IMR-90 (cell line): ENCODE measurements at regions not wholly inside any gene's neighbourhood (a gene's known extent, or its start where the extent isn't known, plus 50 kb on each side); places are given as distances from the start of the nearest gene placed in this dataset.
"Not testable (repeated sequence)": the region's sequence is repeated elsewhere in the genome, so short reads cannot be mapped to it uniquely, and the experiment has no call there.

Source experiments
- ATAC-seq: fragments of 200-7000 bp; cut with Tn5 transposase; 2 replicates; pipeline ENCODE4 v1.9.1; 2020; ENCODE audit warnings: low read depth, mild to moderate bottlenecking, moderate library complexity
- BruUV-seq: library from RNA; stranded (reverse); fragments of 400-500 nt; replicated peaks from 2 replicates; lab custom pipeline; 2021; lab: Mats Ljungman, UMichigan
- CTCF ChIA-PET: fragments of 300-600 bp; formaldehyde crosslinking; extraction: SDS; loops from one replicate; lab custom pipeline; 2021; ENCODE audit warnings: antibody characterized with exemption; lab: Yijun Ruan, JAX
- POLR2A ChIA-PET: fragments of 300-600 bp; sonication (Branson Sonifier 250); formaldehyde crosslinking; loops from one replicate; lab custom pipeline; 2022; ENCODE audit warnings: antibody characterized with exemption; ENCODE audit not compliant: unreplicated experiment; lab: Charles Lee
- DNase-seq: peaks from one replicate; pipeline ENCODE4 v3.0.0; 2013
- H2AFZ ChIP-seq: replicated peaks from 2 replicates; pipeline ENCODE3; 2013; ENCODE audit warnings: low read length, mild to moderate bottlenecking; ENCODE audit not compliant: poor library complexity
- H2AK5ac ChIP-seq: 2 replicates; pipeline ENCODE4 v1.6.1; 2013; ENCODE audit warnings: low read depth, low read length, inconsistent platforms
- H2AK9ac ChIP-seq: replicated peaks from 2 replicates; pipeline ENCODE3; 2013; ENCODE audit warnings: mild to moderate bottlenecking, low read depth, low read length, moderate library complexity; ENCODE audit not compliant: poor library complexity
- H2BK120ac ChIP-seq: 2 replicates; pipeline ENCODE4 v1.6.1; 2013; ENCODE audit warnings: low read depth, low read length, inconsistent platforms
- H2BK15ac ChIP-seq: 3 replicates; pipeline ENCODE4 v1.6.1; 2013; ENCODE audit warnings: low read depth, low read length, inconsistent platforms
- H2BK20ac ChIP-seq: 2 replicates; pipeline ENCODE4 v1.6.1; 2013; ENCODE audit warnings: low read depth, mild to moderate bottlenecking, inconsistent platforms, low read length, moderate library complexity
- H2BK5ac ChIP-seq: 2 replicates; pipeline ENCODE4 v1.6.1; 2013; ENCODE audit warnings: mild to moderate bottlenecking, low read depth, low read length, inconsistent platforms; ENCODE audit not compliant: poor library complexity, severe bottlenecking
- H3K14ac ChIP-seq: replicated peaks from 2 replicates; pipeline ENCODE4 v1.6.1; 2013; ENCODE audit warnings: low read depth, low read length, inconsistent platforms
- H3K18ac ChIP-seq: 2 replicates; pipeline ENCODE4 v1.6.1; 2013; ENCODE audit warnings: low read depth, low read length, control low read depth
- H3K23ac ChIP-seq: 2 replicates; pipeline ENCODE4 v1.6.1; 2013; ENCODE audit warnings: low read depth, low read length, inconsistent platforms
- H3K27ac ChIP-seq: 2 replicates; pipeline ENCODE4 v1.5.1; 2013; ENCODE audit warnings: mild to moderate bottlenecking, control low read depth, low read length; ENCODE audit not compliant: insufficient read depth
- H3K27me3 ChIP-seq: 2 replicates; pipeline ENCODE4 v1.6.1; 2013; ENCODE audit warnings: low read length; ENCODE audit not compliant: control insufficient read depth, insufficient read depth
- H3K36me3 ChIP-seq: 2 replicates; pipeline ENCODE4 v1.6.1; 2013; ENCODE audit warnings: low read length, mixed read lengths; ENCODE audit not compliant: control insufficient read depth, insufficient read depth
- H3K4ac ChIP-seq: 2 replicates; pipeline ENCODE4 v1.6.1; 2013; ENCODE audit warnings: low read depth, low read length, inconsistent platforms
- H3K4me1 ChIP-seq: 2 replicates; pipeline ENCODE4 v1.6.1; 2013; ENCODE audit warnings: low read length, mixed read lengths; ENCODE audit not compliant: control insufficient read depth, insufficient read depth
- H3K4me2 ChIP-seq: 2 replicates; pipeline ENCODE4 v1.6.1; 2013; ENCODE audit warnings: low read depth, mild to moderate bottlenecking, control low read depth, low read length, moderate library complexity
- H3K4me3 ChIP-seq: 2 replicates; pipeline ENCODE4 v1.5.1; 2013; ENCODE audit warnings: low read depth, mild to moderate bottlenecking, control low read depth, low read length, moderate library complexity; ENCODE audit not compliant: insufficient read depth
- H3K56ac ChIP-seq: 2 replicates; pipeline ENCODE4 v1.6.1; 2013; ENCODE audit warnings: low read length, inconsistent platforms; ENCODE audit not compliant: insufficient read depth; ENCODE audit errors: extremely low read depth
- H3K79me1 ChIP-seq, 2 experiments: 2 replicates each; pipeline ENCODE4 v1.6.1; 2013; ENCODE audit warnings: low read length in 2 of 2, inconsistent platforms in 1 of 2, low read depth in 1 of 2
- H3K9ac ChIP-seq: 2 replicates; pipeline ENCODE4 v1.6.1; 2013; ENCODE audit warnings: low read depth, low read length, control low read depth
- H3K9me1 ChIP-seq: 2 replicates; pipeline ENCODE4 v1.6.1; 2013; ENCODE audit warnings: low read length, inconsistent platforms; ENCODE audit not compliant: insufficient read depth
- H3K9me3 ChIP-seq: 2 replicates; pipeline ENCODE4 v1.6.1; 2013; ENCODE audit warnings: low read length; ENCODE audit not compliant: control insufficient read depth, insufficient read depth
- H4K20me1 ChIP-seq: 2 replicates; pipeline ENCODE4 v1.6.1; 2013; ENCODE audit warnings: low read length, inconsistent platforms; ENCODE audit not compliant: insufficient read depth
- H4K5ac ChIP-seq: 2 replicates; pipeline ENCODE4 v1.6.1; 2013; ENCODE audit warnings: mild to moderate bottlenecking, low read depth, low read length, control low read depth
- H4K8ac ChIP-seq, 2 experiments: 2 replicates each; pipeline ENCODE4 v1.6.1; 2013; ENCODE audit warnings: low read depth in 2 of 2, low read length in 2 of 2, control low read depth in 1 of 2, inconsistent platforms in 1 of 2
- H4K91ac ChIP-seq: 2 replicates; pipeline ENCODE4 v1.6.1; 2013; ENCODE audit warnings: low read depth, low read length, inconsistent platforms; ENCODE audit not compliant: insufficient read depth
- WGBS, 2 experiments: methylation state at CpG; one replicate each; pipeline versions ENCODE4 v1.1.5 to v1.1.7; 2013; ENCODE audit warnings: missing lambda C conversion rate in 2 of 2; ENCODE audit not compliant: insufficient read length in 1 of 2; ENCODE audit errors: extremely low coverage in 2 of 2; 5-methylcytosine and 5-hydroxymethylcytosine counted together
- dilution Hi-C: fragments of 300-500 bp; cut with HindIII; formaldehyde crosslinking; loops from one replicate; pipeline ENCODE4 v1.14.3; 2018; ENCODE audit warnings: low sequenced_read_pairs; ENCODE audit not compliant: unreplicated experiment
- in situ Hi-C: fragments of 300-500 bp; cut with MboI; formaldehyde crosslinking; loops from 3 replicates; pipeline ENCODE4 v1.14.3; 2019; ENCODE audit warnings: low sequenced_read_pairs, inconsistent platforms, mixed read lengths
- intact Hi-C: fragments of 100-400 bp; cut with micrococcal nuclease; formaldehyde crosslinking; loops from 2 replicates; pipeline ENCODE4 v1.10.0; 2022

GRCh38 chr13:99669096-99669495 is 167.8 kb downstream of the TM9SF2 start:
- H3K56ac ChIP-seq, H3K9me3 ChIP-seq, H3K27ac ChIP-seq, ATAC-seq, dilution Hi-C loops, H4K5ac ChIP-seq, H3K23ac ChIP-seq, H4K8ac ChIP-seq, H3K79me1 ChIP-seq, DNase-seq, H3K14ac ChIP-seq, H2AK5ac ChIP-seq, H3K9me1 ChIP-seq, H2BK15ac ChIP-seq, H2BK120ac ChIP-seq, H3K4ac ChIP-seq, H2BK20ac ChIP-seq, H3K9ac ChIP-seq, H2AFZ ChIP-seq, H3K4me1 ChIP-seq, POLR2A ChIA-PET, intact Hi-C loops, H2BK5ac ChIP-seq, H4K91ac ChIP-seq, H3K4me3 ChIP-seq, BruUV-seq, H3K36me3 ChIP-seq, H3K18ac ChIP-seq, H4K20me1 ChIP-seq, H3K4me2 ChIP-seq, H2AK9ac ChIP-seq: not testable (repeated sequence)
- peaks cover 10% of the 10 kb centered on the region for H3K27me3 ChIP-seq
- in situ Hi-C loops: loop anchor here (25.0 kb wide), 1 partner anchor 1443 kb away; no protein-coding TSS in a partner anchor
- CTCF ChIA-PET: interaction anchor here (0.7 kb wide), 1 partner anchor 462 kb away, joined by 3 read pairs; no protein-coding TSS in a partner anchor
- no CpG with 5 or more reads among the region's 8 CpGs for WGBS, 2 experiments
